Lung (tissue), 11 donors: ENCODE measurements at regions not wholly inside any gene's neighbourhood (a gene's known extent, or its start where the extent isn't known, plus 50 kb on each side); places are given as distances from the start of the nearest gene placed in this dataset.

Source experiments
- ATAC-seq: fragments of 200-7000 bp; cut with Tn5 transposase; one replicate; pipeline ENCODE4 v1.9.1; 2020; ENCODE audit warnings: moderate number of reproducible peaks; ENCODE audit not compliant: insufficient read depth, low FRiP score
- DNase-seq, 3 donors: peaks; one replicate each; pipeline ENCODE4 v3.0.0-alpha.2; 2013 to 2017
- H3K27ac ChIP-seq, 2 donors: one replicate each; pipeline ENCODE4 v1.5.1; 2013; ENCODE audit warnings: mild to moderate bottlenecking in 2 of 2, moderate library complexity in 2 of 2, control low read depth in 1 of 2, inconsistent platforms in 1 of 2, low read depth in 1 of 2, low read length in 1 of 2
- H3K27me3 ChIP-seq, 3 donors: one replicate each; pipeline ENCODE4 v1.5.1; 2013; ENCODE audit warnings: low read length in 2 of 3; ENCODE audit not compliant: control insufficient read depth in 3 of 3, insufficient read depth in 3 of 3
- H3K36me3 ChIP-seq, 4 donors: one replicate each; pipeline ENCODE4 v1.5.1; 2013; ENCODE audit warnings: low read length in 4 of 4, mild to moderate bottlenecking in 1 of 4, moderate library complexity in 1 of 4; ENCODE audit not compliant: control insufficient read depth in 4 of 4, insufficient read depth in 4 of 4
- H3K4me1 ChIP-seq, 5 donors: one replicate each; pipeline ENCODE4 v1.5.1; 2013; ENCODE audit warnings: low read length in 5 of 5, mild to moderate bottlenecking in 2 of 5, moderate library complexity in 1 of 5; ENCODE audit not compliant: control insufficient read depth in 5 of 5, insufficient read depth in 5 of 5
- H3K4me3 ChIP-seq: one replicate; pipeline ENCODE4 v1.5.1; 2013; ENCODE audit warnings: mild to moderate bottlenecking, control low read depth, moderate library complexity
- H3K9ac ChIP-seq, 2 donors: one replicate each; pipeline ENCODE4 v1.5.1; 2013; ENCODE audit warnings: low read length in 2 of 2, control low read depth in 1 of 2; ENCODE audit not compliant: insufficient read depth in 1 of 2
- H3K9me3 ChIP-seq, 4 donors: one replicate each; pipeline ENCODE4 v1.5.1; 2013; ENCODE audit warnings: low read length in 3 of 4, mild to moderate bottlenecking in 1 of 4, moderate library complexity in 1 of 4; ENCODE audit not compliant: control insufficient read depth in 4 of 4, insufficient read depth in 3 of 4
- CTCF ChIP-seq: IDR thresholded peaks from 2 replicates; pipeline ENCODE4 v1.5.1; 2012; ENCODE audit warnings: mild to moderate bottlenecking; ENCODE audit errors: control extremely low read depth, extremely low read depth
- WGBS, 2 donors: extraction: QIAGEN DNeasy Blood & Tissue Kit; methylation state at CpG; one replicate each; pipeline ENCODE4 v1.1.7; 2013; 5-methylcytosine and 5-hydroxymethylcytosine counted together
- donor health status: control.
- donor health status: control.
- donor health status: Bipolar disorder and iron deficiency.
- donor health status: healthy.
- donor health status: DM: yes; HTN: yes; CAD: no.

GRCh38 chr18:62454527-62454926 is 68.3 kb upstream of the ZCCHC2 start:
- no peak for DNase-seq
- Histone ChIP-seq H3K4me3 (no peak overlapping the region), H3K9me3 (no peaks in the 10 kb centered on the region), H3K27ac (no peak overlapping the region), H3K4me1 (peaks cover 0 to 7% (median 0%) of the 10 kb centered on the region in 5 donors), H3K36me3 (no peaks in the 10 kb centered on the region), H3K9ac (no peak overlapping the region), H3K27me3 (no peaks in the 10 kb centered on the region)
- no peak for TF ChIP-seq CTCF
- WGBS, 2 donors = 95% methylated on average over 5 of the region's 5 CpGs
- ATAC-seq = no peak

GRCh38 chr18:62455222-62455621 is 67.6 kb upstream of the ZCCHC2 start:
- Histone ChIP-seq H3K4me3 (no peak overlapping the region), H3K9me3 (no peaks in the 10 kb centered on the region), H3K4me1 (peaks cover 0 to 7% (median 0%) of the 10 kb centered on the region in 5 donors), H3K36me3 (no peaks in the 10 kb centered on the region), H3K27ac (no peak overlapping the region), H3K27me3 (no peaks in the 10 kb centered on the region), H3K9ac (no peak overlapping the region)
- DNase-seq (no peak), ATAC-seq (no peak)
- TF ChIP-seq CTCF = no peak
- WGBS, 2 donors = 59 to 77% methylated on average over 5 of the region's 5 CpGs

- WGBS, 2 donors = 81 to 89% methylated on average over 3 of the region's 3 CpGs
- Histone ChIP-seq H3K27me3 (no peaks in the 10 kb centered on the region), H3K9ac (no peak overlapping the region), H3K36me3 (no peaks in the 10 kb centered on the region), H3K9me3 (no peaks in the 10 kb centered on the region), H3K4me3 (no peak overlapping the region), H3K27ac (no peak overlapping the region), H3K4me1 (peaks cover 0 to 1% (median 0%) of the 10 kb centered on the region in 5 donors)
- DNase-seq = no peak
- ATAC-seq = no peak
- TF ChIP-seq CTCF = no peak
These were observed 64.9 kb upstream of the ZCCHC2 start for GRCh38 chr18:62457877-62458276.

GRCh38 chr18:62458346-62458745 is 64.5 kb upstream of the ZCCHC2 start:
- no peak overlapping the region for H3K4me3 ChIP-seq
- no peaks in the 10 kb centered on the region for H3K36me3 ChIP-seq
- no peak for DNase-seq
- 74 to 91% methylated on average over 2 of the region's 2 CpGs for WGBS, 2 donors
- no peak overlapping the region for H3K9ac ChIP-seq
- H3K9me3 ChIP-seq = no peaks in the 10 kb centered on the region
- H3K27me3 ChIP-seq = no peaks in the 10 kb centered on the region
- peaks cover 0 to 1% (median 0%) of the 10 kb centered on the region in 5 donors for H3K4me1 ChIP-seq
- ATAC-seq = no peak
- H3K27ac ChIP-seq = no peak overlapping the region
- TF ChIP-seq CTCF = no peak
